ENCODE measurements at regions not wholly inside any gene's neighbourhood (a gene's known extent, or its start where the extent isn't known, plus 50 kb on each side); places are given as distances from the start of the nearest gene placed in this dataset.

DNA sequence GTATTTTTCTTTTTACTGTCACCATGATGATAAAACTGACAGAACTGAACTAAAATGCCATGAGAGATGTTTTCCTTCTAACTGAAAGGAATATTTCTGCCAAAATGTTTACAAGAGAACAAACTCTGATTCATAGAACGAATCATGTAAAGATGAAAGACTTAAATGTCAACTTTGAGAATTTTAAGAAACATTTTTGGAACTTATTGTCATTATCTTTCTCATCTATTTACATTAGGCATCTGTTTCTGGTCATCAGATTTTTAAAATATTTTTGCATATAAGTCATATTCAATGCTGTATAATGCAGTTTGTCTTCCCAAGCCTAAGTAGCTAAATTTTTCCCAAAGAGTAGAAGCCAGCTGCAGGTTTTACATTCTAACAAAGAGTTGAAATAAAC lies 358.5 kb downstream of the TFEC start:
- Histone ChIP-seq H3K4me1 (ENCODE audit: insufficient read depth, poor library complexity, severe bottlenecking) (no peaks in the 10 kb centered on the region), H3K4me3 (ENCODE audit: severe bottlenecking) (no peak overlapping the region), H3K27me3 (ENCODE audit: insufficient read depth, poor library complexity, severe bottlenecking) (no peaks in the 10 kb centered on the region), H3K9me3 (ENCODE audit: severe bottlenecking) (no peaks in the 10 kb centered on the region), H3K27ac (ENCODE audit: poor library complexity, severe bottlenecking) (no peak overlapping the region), H3K36me3 (ENCODE audit: low read depth) (no peaks in the 10 kb centered on the region)
- TF ChIP-seq, protein P1, sequence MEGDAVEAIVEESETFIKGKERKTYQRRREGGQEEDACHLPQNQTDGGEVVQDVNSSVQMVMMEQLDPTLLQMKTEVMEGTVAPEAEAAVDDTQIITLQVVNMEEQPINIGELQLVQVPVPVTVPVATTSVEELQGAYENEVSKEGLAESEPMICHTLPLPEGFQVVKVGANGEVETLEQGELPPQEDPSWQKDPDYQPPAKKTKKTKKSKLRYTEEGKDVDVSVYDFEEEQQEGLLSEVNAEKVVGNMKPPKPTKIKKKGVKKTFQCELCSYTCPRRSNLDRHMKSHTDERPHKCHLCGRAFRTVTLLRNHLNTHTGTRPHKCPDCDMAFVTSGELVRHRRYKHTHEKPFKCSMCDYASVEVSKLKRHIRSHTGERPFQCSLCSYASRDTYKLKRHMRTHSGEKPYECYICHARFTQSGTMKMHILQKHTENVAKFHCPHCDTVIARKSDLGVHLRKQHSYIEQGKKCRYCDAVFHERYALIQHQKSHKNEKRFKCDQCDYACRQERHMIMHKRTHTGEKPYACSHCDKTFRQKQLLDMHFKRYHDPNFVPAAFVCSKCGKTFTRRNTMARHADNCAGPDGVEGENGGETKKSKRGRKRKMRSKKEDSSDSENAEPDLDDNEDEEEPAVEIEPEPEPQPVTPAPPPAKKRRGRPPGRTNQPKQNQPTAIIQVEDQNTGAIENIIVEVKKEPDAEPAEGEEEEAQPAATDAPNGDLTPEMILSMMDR (IDR thresholded peaks at IDR 0.05; ENCODE audit: poor library complexity, severe bottlenecking): no peak
- ATAC-seq (ENCODE audit: low read depth) (no peak), DNase-seq (ENCODE audit: low spot score) (no peak)

DNA sequence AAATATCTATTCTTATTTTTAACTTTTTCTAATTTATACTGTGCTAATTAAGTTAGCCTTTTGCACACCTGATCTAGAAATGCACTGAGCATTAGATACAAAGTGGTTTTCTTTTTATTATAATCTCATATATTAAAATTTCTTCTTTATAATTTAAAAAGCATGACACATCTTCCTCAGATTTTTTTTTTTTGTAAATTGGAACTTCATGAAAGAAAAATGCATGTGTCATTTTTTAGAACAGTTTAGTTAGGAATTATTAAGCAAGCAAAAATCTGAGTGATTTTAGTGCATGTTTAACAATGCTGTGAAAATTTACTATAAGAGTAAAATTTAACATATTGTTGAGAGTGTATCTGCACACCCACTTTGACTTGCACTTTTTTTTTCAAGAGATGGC lies 367.9 kb downstream of the TFEC start:
- Histone ChIP-seq H3K4me1 (ENCODE audit: insufficient read depth, poor library complexity, severe bottlenecking) (no peaks in the 10 kb centered on the region), H3K27me3 (ENCODE audit: insufficient read depth, poor library complexity, severe bottlenecking) (peaks cover 3% of the 10 kb centered on the region), H3K4me3 (ENCODE audit: severe bottlenecking) (no peak overlapping the region), H3K27ac (ENCODE audit: poor library complexity, severe bottlenecking) (no peak overlapping the region), H3K36me3 (ENCODE audit: low read depth) (no peaks in the 10 kb centered on the region), H3K9me3 (ENCODE audit: severe bottlenecking) (no peaks in the 10 kb centered on the region)
- ATAC-seq (ENCODE audit: low read depth) (no peak), DNase-seq (ENCODE audit: low spot score) (no peak)
- TF ChIP-seq, protein P1 (IDR thresholded peaks at IDR 0.05; ENCODE audit: poor library complexity, severe bottlenecking): no peak

DNA sequence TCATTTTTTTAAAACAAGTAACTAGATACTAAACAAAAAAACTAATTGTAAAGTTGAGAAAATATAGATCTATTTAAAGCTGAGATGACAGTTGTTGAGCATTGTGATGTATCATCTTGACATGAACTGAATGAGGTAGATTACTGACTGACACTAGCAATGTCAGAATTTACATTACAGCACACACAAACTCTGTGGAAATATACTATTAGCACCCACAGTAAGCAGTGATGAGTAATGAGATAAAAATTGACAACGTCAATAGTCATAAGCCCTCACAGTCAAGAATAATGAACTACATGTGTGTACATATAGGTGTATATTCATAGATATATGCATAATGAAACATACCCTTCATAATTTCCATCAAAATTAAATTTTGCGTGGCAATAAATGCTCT lies 368.4 kb downstream of the TFEC start:
- H3K9me3 ChIP-seq (ENCODE audit: severe bottlenecking): no peaks in the 10 kb centered on the region
- no peak overlapping the region for H3K27ac ChIP-seq (ENCODE audit: poor library complexity, severe bottlenecking)
- no peaks in the 10 kb centered on the region for H3K4me1 ChIP-seq (ENCODE audit: insufficient read depth, poor library complexity, severe bottlenecking)
- H3K4me3 ChIP-seq (ENCODE audit: severe bottlenecking): no peak overlapping the region
- DNase-seq (ENCODE audit: low spot score) (no peak), ATAC-seq (ENCODE audit: low read depth) (peak; percentile 80)
- TF ChIP-seq, protein P1 (IDR thresholded peaks at IDR 0.05; ENCODE audit: poor library complexity, severe bottlenecking): no peak
- no peaks in the 10 kb centered on the region for H3K36me3 ChIP-seq (ENCODE audit: low read depth)
- peaks cover 3% of the 10 kb centered on the region for H3K27me3 ChIP-seq (ENCODE audit: insufficient read depth, poor library complexity, severe bottlenecking)

DNA sequence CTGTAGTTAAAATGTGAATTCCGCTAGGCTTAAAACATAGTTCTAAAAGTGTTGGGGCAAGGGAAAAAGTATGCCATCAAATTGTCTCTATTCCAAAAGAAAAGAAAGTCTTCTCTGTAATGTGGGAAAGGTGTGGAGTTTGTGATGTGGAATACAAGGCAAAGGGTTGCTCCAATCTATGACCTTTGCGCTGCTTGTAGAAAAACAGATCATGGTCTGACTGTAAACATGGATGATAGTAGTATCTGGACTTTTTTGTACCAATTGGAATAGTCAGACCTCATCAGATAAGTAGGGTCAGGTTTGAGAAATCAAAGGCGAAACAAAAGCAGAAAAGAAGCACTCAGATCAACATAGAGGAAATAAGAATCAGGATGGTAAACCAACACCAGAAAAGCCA lies 372.3 kb downstream of the TFEC start:
- Histone ChIP-seq H3K27me3 (ENCODE audit: insufficient read depth, poor library complexity, severe bottlenecking) (no peaks in the 10 kb centered on the region), H3K27ac (ENCODE audit: poor library complexity, severe bottlenecking) (no peak overlapping the region), H3K4me3 (ENCODE audit: severe bottlenecking) (no peak overlapping the region), H3K36me3 (ENCODE audit: low read depth) (no peaks in the 10 kb centered on the region), H3K9me3 (ENCODE audit: severe bottlenecking) (no peaks in the 10 kb centered on the region), H3K4me1 (ENCODE audit: insufficient read depth, poor library complexity, severe bottlenecking) (no peaks in the 10 kb centered on the region)
- DNase-seq (ENCODE audit: low spot score): no peak
- no peak for ATAC-seq (ENCODE audit: low read depth)
- TF ChIP-seq, protein P1 (IDR thresholded peaks at IDR 0.05; ENCODE audit: poor library complexity, severe bottlenecking): no peak

DNA sequence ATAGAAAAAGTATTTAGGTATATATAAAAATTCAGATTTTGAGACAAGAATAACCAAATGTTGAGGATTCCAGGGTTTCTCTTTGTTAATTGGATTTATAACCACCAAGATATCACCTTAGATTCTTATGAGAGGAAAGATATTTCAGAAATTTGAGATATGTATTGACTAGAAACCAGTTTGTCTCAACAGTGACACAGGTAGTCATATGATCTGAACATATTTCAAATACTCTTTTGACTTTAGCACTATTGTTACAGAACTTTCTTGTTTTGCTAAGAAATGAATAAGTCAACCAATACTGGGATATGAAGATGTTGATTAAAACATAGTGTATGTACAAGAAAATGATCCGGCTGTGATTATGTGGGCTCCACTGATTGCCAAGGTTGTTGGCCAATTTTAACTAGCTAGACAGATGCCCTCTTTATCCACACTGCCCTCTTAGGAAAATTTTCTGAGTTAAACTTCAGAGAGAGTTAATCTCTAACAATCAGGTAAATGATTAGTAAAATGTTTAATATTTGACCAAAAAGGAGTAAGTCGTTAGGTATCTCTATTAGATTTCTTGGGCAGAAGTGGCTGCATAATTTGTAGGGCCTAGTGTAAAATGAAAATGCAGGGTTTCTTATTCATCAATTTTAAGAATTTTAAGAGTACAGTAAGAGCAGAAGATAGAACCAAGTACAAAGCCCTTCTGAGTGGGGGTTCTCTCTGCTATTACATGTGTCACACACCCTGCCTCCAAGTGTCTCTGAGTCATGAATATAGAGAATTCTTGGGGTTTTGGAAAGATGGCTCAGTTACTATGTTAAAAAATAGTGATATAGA lies 376.0 kb downstream of the TFEC start:
- no peaks in the 10 kb centered on the region for H3K27me3 ChIP-seq (ENCODE audit: insufficient read depth, poor library complexity, severe bottlenecking)
- H3K9me3 ChIP-seq (ENCODE audit: severe bottlenecking): no peaks in the 10 kb centered on the region
- H3K4me1 ChIP-seq (ENCODE audit: insufficient read depth, poor library complexity, severe bottlenecking): no peaks in the 10 kb centered on the region
- TF ChIP-seq, protein P1 (IDR thresholded peaks at IDR 0.05; ENCODE audit: poor library complexity, severe bottlenecking): no peak
- no peak overlapping the region for H3K27ac ChIP-seq (ENCODE audit: poor library complexity, severe bottlenecking)
- H3K36me3 ChIP-seq (ENCODE audit: low read depth): no peaks in the 10 kb centered on the region
- H3K4me3 ChIP-seq (ENCODE audit: severe bottlenecking): no peak overlapping the region
- ATAC-seq (ENCODE audit: low read depth): no peak
- DNase-seq (ENCODE audit: low spot score): no peak

All from RWPE2 (cell line).